ENCODE measurements at regions not wholly inside any gene's neighbourhood (a gene's known extent, or its start where the extent isn't known, plus 50 kb on each side); places are given as distances from the start of the nearest gene placed in this dataset.

GRCh38 chr18:22829781-22830180 lies 103.3 kb upstream of the RBBP8 start:
- intact Hi-C loops (cut with DNase I; ENCODE audit: low total_unique reads) = loop anchor here (10.0 kb wide), 1 partner anchor 1365 kb away; no protein-coding TSS in a partner anchor
- 55 to 63% methylated on average over 2 of the region's 2 CpGs for WGBS, 2 donors
- no peak overlapping the region for H3K4me3 ChIP-seq (ENCODE audit: low read depth, poor library complexity, severe bottlenecking)
- no peak for DNase-seq (ENCODE audit: low spot score in 2 of 2)
- TF ChIP-seq CTCF (IDR thresholded peaks at IDR 0.05) (no peak), POLR2A (IDR thresholded peaks at IDR 0.05) (no peak)

GRCh38 chr18:22830511-22830910 lies 102.6 kb upstream of the RBBP8 start:
- intact Hi-C loops (cut with DNase I; ENCODE audit: low total_unique reads) = loop anchor here (10.0 kb wide), 1 partner anchor 1366 kb away; no protein-coding TSS in a partner anchor
- 88 to 90% methylated on average over 1 of the region's 1 CpG for WGBS, 2 donors
- H3K4me3 ChIP-seq (ENCODE audit: low read depth, poor library complexity, severe bottlenecking) = no peak overlapping the region
- no peak for DNase-seq (ENCODE audit: low spot score in 2 of 2)
- no peak for TF ChIP-seq POLR2A (IDR thresholded peaks at IDR 0.05)
- no peak for TF ChIP-seq CTCF (IDR thresholded peaks at IDR 0.05)

- DNase-seq (ENCODE audit: low spot score in 2 of 2) = no peak
- intact Hi-C loops (cut with DNase I; ENCODE audit: low total_unique reads) = loop anchor here (10.0 kb wide), 1 partner anchor 1367 kb away; no protein-coding TSS in a partner anchor
- 15 to 53% methylated on average over 1 of the region's 1 CpG for WGBS, 2 donors
- TF ChIP-seq CTCF (IDR thresholded peaks at IDR 0.05) = no peak
- no peak for TF ChIP-seq POLR2A (IDR thresholded peaks at IDR 0.05)
- H3K4me3 ChIP-seq (ENCODE audit: low read depth, poor library complexity, severe bottlenecking) = no peak overlapping the region
Measured at GRCh38 chr18:22831441-22831904, 101.7 kb upstream of the RBBP8 start.

- DNase-seq (ENCODE audit: low spot score in 2 of 2) = no peak
- no peak overlapping the region for H3K4me3 ChIP-seq (ENCODE audit: low read depth, poor library complexity, severe bottlenecking)
- TF ChIP-seq CTCF (IDR thresholded peaks at IDR 0.05) = no peak
- TF ChIP-seq POLR2A (IDR thresholded peaks at IDR 0.05) = no peak
- intact Hi-C loops (cut with DNase I; ENCODE audit: low total_unique reads) = loop anchor here (10.0 kb wide), 1 partner anchor 1372 kb away; no protein-coding TSS in a partner anchor
Measured at GRCh38 chr18:22836932-22837331, 96.2 kb upstream of the RBBP8 start.

- intact Hi-C loops (cut with DNase I; ENCODE audit: low total_unique reads) = loop anchor here (10.0 kb wide), 1 partner anchor 1373 kb away; no protein-coding TSS in a partner anchor
- TF ChIP-seq POLR2A (IDR thresholded peaks at IDR 0.05) (no peak), CTCF (IDR thresholded peaks at IDR 0.05) (no peak)
Measured at GRCh38 chr18:22838221-22838620, 94.9 kb upstream of the RBBP8 start.

More at GRCh38 chr18:22838221-22838620, 94.9 kb upstream of the RBBP8 start:
- WGBS, 2 donors = 94 to 95% methylated on average over 1 of the region's 1 CpG
- H3K4me3 ChIP-seq (ENCODE audit: low read depth, poor library complexity, severe bottlenecking) = no peak overlapping the region
- DNase-seq (ENCODE audit: low spot score in 2 of 2) = no peak

All from lower leg skin (tissue), 4 donors.